HepG2 (cell line): ENCODE measurements at regions not wholly inside any gene's neighbourhood (a gene's known extent, or its start where the extent isn't known, plus 50 kb on each side); places are given as distances from the start of the nearest gene placed in this dataset.

Experiments used
- ATAC-seq: fragments of 200-7000 bp; cut with Tn5 transposase; 3 replicates; pipeline ENCODE4 v1.9.1; 2020; ENCODE audit warnings: mild to moderate bottlenecking, moderate library complexity
- BruUV-seq: library from RNA; stranded (reverse); fragments of 400-500 nt; replicated peaks from 2 replicates; lab custom pipeline; 2021; lab: Mats Ljungman, UMichigan
- CTCF ChIA-PET: fragments of 300-600 bp; formaldehyde crosslinking; extraction: SDS; loops from one replicate; lab custom pipeline; 2021; ENCODE audit warnings: low total read pairs, inconsistent platforms, low intra/inter-chr PET ratio; lab: Yijun Ruan, JAX
- POLR2A ChIA-PET: fragments of 350-600 bp; sonication (Branson Sonifier 250); formaldehyde crosslinking; loops from one replicate; lab custom pipeline; 2020; ENCODE audit warnings: antibody characterized with exemption, inconsistent platforms; lab: Yijun Ruan, JAX
- DNase-seq: peaks from one replicate; pipeline ENCODE4 v3.0.0-alpha.2; 2015; ENCODE audit warnings: low spot score
- FAIRE-seq: peaks from 3 replicates; lab custom pipeline; 2011; peaks lifted over from hg19 to GRCh38; lab: Jason Lieb, UNC
- H2AFZ ChIP-seq: one replicate; pipeline ENCODE4 v1.6.1; 2011; ENCODE audit warnings: low read length, inconsistent platforms
- H3K27ac ChIP-seq: fragments of 300-600 bp; 3 replicates; pipeline ENCODE4 v1.8.0; 2011; ENCODE audit warnings: mixed run types, mild to moderate bottlenecking, mixed read lengths, low read length, inconsistent platforms; ENCODE audit not compliant: insufficient read depth; ENCODE audit errors: extremely low read length
- H3K27me3 ChIP-seq, 2 experiments: fragments of 200-600 bp in 1 of 2; 2 replicates in 1 of 2; 3 replicates in 1 of 2; pipeline versions ENCODE4 v1.6.0 to v1.8.0; 2011; ENCODE audit warnings: low read length in 2 of 2, mild to moderate bottlenecking in 2 of 2, moderate library complexity in 2 of 2, inconsistent platforms in 1 of 2; ENCODE audit not compliant: insufficient read depth in 2 of 2, control insufficient read depth in 1 of 2
- H3K36me3 ChIP-seq, 2 experiments: fragments of 200-600 bp in 1 of 2; replicated peaks in 1 of 2; 2 replicates in 1 of 2; 3 replicates in 1 of 2; pipeline versions ENCODE4 v1.5.1 to v1.8.0; 2011; ENCODE audit warnings: low read length in 2 of 2, inconsistent platforms in 1 of 2; ENCODE audit not compliant: insufficient read depth in 2 of 2, control insufficient read depth in 1 of 2
- H3K4me1 ChIP-seq: 2 replicates; pipeline ENCODE4 v1.5.1; 2012; ENCODE audit warnings: low read length, inconsistent platforms; ENCODE audit not compliant: insufficient read depth
- H3K4me2 ChIP-seq: 2 replicates; pipeline ENCODE4 v1.6.0; 2011; ENCODE audit warnings: low read depth, low read length, inconsistent platforms
- H3K4me3 ChIP-seq, 3 experiments: fragments of 200-600 bp in 1 of 3; sonication (generic), shearing (Covaris generic) in 1 of 3; replicated peaks in 1 of 3; 2 replicates each; pipeline ENCODE4 v1.5.1; 2011 to 2016; ENCODE audit warnings: low read length in 3 of 3, inconsistent platforms in 2 of 3, low read depth in 2 of 3, mild to moderate bottlenecking in 2 of 3, control low read depth in 1 of 3, mixed read lengths in 1 of 3; ENCODE audit not compliant: insufficient read depth in 1 of 3
- H3K79me2 ChIP-seq: one replicate; pipeline ENCODE4 v1.6.1; 2011; ENCODE audit warnings: low read length, inconsistent platforms; ENCODE audit not compliant: insufficient read depth
- H3K9ac ChIP-seq: 2 replicates; pipeline ENCODE4 v1.6.0; 2011; ENCODE audit warnings: mild to moderate bottlenecking, low read depth, low read length, inconsistent platforms; ENCODE audit not compliant: insufficient read depth
- H3K9me3 ChIP-seq: 2 replicates; pipeline ENCODE4 v1.5.1; 2012; ENCODE audit warnings: mild to moderate bottlenecking, low read length
- H4K20me1 ChIP-seq: 2 replicates; pipeline ENCODE4 v1.6.0; 2011; ENCODE audit warnings: inconsistent platforms, mild to moderate bottlenecking, low read length, moderate library complexity; ENCODE audit not compliant: insufficient read depth
- CEBPB ChIP-seq: IDR thresholded peaks from 2 replicates; pipeline ENCODE4 v1.6.1; 2011; ENCODE audit warnings: low read depth, low read length, improper control_type of control experiment, borderline replicate concordance
- KMT2B ChIP-seq: IDR thresholded peaks from 2 replicates; pipeline ENCODE4 v1.6.1; 2016; ENCODE audit warnings: missing genetic modification reagents, missing compliant biosample characterization
- NFRKB ChIP-seq: fragments of 450-650 bp; IDR thresholded peaks from 2 replicates; pipeline ENCODE4 v1.6.1; 2017
- PPARG ChIP-seq: conservative IDR thresholded peaks from 2 replicates; pipeline ENCODE4 v1.6.1; 2016; ENCODE audit warnings: missing biosample characterization, missing genetic modification reagents
- RFX3 ChIP-seq: IDR thresholded peaks from 2 replicates; pipeline ENCODE4 v1.6.1; 2016; ENCODE audit warnings: missing biosample characterization, missing genetic modification reagents
- RFXANK ChIP-seq: IDR thresholded peaks from 2 replicates; pipeline ENCODE4 v1.6.1; 2016
- SALL1 ChIP-seq: sonication (generic); formaldehyde crosslinking; IDR thresholded peaks from 2 replicates; pipeline ENCODE4 v1.8.0; 2022; ENCODE audit warnings: mild to moderate bottlenecking, missing genetic modification reagents
- SOX5 ChIP-seq: IDR thresholded peaks from 2 replicates; pipeline ENCODE4 v1.6.1; 2016; ENCODE audit warnings: borderline replicate concordance
- ZKSCAN5 ChIP-seq: sonication (generic); formaldehyde crosslinking; IDR thresholded peaks from 2 replicates; pipeline ENCODE4 v1.5.1; 2020; ENCODE audit warnings: mild to moderate bottlenecking, missing genetic modification reagents
- ZNF546 ChIP-seq: sonication (generic); formaldehyde crosslinking; conservative IDR thresholded peaks from 2 replicates; pipeline ENCODE4 v1.8.1; 2023; ENCODE audit warnings: mild to moderate bottlenecking, missing genetic modification reagents
- ZNF644 ChIP-seq: IDR thresholded peaks from 2 replicates; pipeline ENCODE4 v1.6.1; 2016; ENCODE audit warnings: low read depth
- ZNF788 ChIP-seq: sonication (generic); formaldehyde crosslinking; IDR thresholded peaks from 2 replicates; pipeline ENCODE4 v1.5.0; 2020; ENCODE audit warnings: mild to moderate bottlenecking, missing genetic modification reagents, borderline replicate concordance
- WGBS: methylation state at CpG from one replicate; pipeline ENCODE4 v1.1.6; 2017; ENCODE audit warnings: low lambda C conversion rate; 5-methylcytosine and 5-hydroxymethylcytosine counted together
- in situ Hi-C: cut with HindIII; loops from 2 replicates; pipeline ENCODE4 v1.10.0; 2017; ENCODE audit warnings: low pct_unique_long_range_greater_than_20kb; ENCODE audit not compliant: extremely low pct_ligation_motif_present
- intact Hi-C: fragments of 100-400 bp; cut with micrococcal nuclease; formaldehyde crosslinking; loops from one replicate; pipeline ENCODE4 v1.10.0; 2022; ENCODE audit not compliant: unreplicated experiment
- TF ChIP-seq, protein P1 (sequence below): IDR thresholded peaks from 2 replicates; pipeline ENCODE4 v1.4.0; 2020; ENCODE audit warnings: mild to moderate bottlenecking, missing genetic modification reagents
- TF ChIP-seq, protein P2 (sequence below), 2 experiments: sonication (generic) in 1 of 2; formaldehyde crosslinking in 1 of 2; IDR thresholded peaks; 2 replicates each; pipeline versions ENCODE4 v1.5.1 to v1.6.1; 2011 to 2020; ENCODE audit warnings: borderline replicate concordance in 1 of 2, low read depth in 1 of 2, low read length in 1 of 2, mild to moderate bottlenecking in 1 of 2, missing genetic modification reagents in 1 of 2, moderate library complexity in 1 of 2

DNA sequence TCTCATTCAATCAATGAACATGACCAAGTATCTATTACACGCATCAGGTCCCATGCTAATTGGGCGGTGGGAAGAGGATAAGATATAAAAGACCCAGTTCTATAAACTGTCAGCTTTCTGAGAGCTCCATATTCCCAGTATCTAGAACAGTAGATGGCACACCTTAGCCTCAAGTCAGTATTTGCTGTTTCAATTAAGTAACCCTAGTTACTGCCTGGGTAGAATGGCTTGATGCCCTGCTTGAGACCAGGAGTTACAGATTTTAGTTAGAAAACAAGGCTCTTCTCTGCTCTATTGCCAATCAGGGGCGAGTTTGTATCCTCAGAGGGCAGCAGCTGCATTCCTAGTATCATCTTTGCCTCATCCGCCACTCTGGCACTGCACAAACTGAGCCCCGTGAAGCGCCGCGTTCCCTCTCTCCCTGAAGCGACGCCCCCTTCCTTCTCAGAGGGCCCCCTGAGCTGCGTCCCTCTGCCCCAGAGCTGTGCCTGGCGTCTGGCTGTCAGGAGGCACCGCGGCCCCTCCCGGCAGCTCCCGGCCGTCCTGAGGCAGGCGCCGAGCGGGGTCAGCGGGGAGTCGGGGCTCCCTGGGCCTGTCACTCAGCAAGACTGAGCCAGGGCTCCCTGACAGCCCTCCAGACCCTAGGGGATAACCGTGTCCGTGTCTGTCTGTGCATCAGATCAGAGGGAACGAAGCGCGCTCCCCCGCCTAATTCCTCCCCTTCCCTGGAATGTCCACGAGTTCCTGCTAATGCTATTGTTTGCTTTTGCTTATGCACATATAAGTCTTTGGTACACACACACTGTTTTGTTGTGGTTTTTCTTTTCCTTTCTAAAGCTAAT lies 212.4 kb upstream of the TTC29 start:
- ATAC-seq (peak; percentile 93), DNase-seq (peak; percentile 39), FAIRE-seq (no peak)
- Histone ChIP-seq H3K27ac (no peak overlapping the region), H3K4me3 (peak overlapping the region in 2 of 3 experiments; percentile 2 to 42; a peak in 2 of 6 replicates), H3K27me3 (peaks cover 0 to 3% of the 10 kb centered on the region in 2 experiments; a peak in 2 of 5 replicates), H3K36me3 (no peaks in the 10 kb centered on the region), H3K4me1 (peaks cover 7% of the 10 kb centered on the region), H3K4me2 (peak overlapping the region; percentile 55), H3K79me2 (no peaks in the 10 kb centered on the region), H2AFZ (no peak overlapping the region), H4K20me1 (no peaks in the 10 kb centered on the region), H3K9me3 (no peaks in the 10 kb centered on the region), H3K9ac (no peak overlapping the region)
- BruUV-seq: no TSS peak
- intact Hi-C loops (no loop called here), in situ Hi-C loops (loop anchor here (10.0 to 25.0 kb wide), 2 partner anchors 437 to 704 kb away; no protein-coding TSS in a partner anchor)
- CTCF ChIA-PET: no interaction called here
- POLR2A ChIA-PET: no interaction called here
- 13% methylated on average over 9 of the region's 29 CpGs for WGBS
- no peak for TF ChIP-seq ZNF546 (CRISPR knock-in tag)
- TF ChIP-seq, protein P1, sequence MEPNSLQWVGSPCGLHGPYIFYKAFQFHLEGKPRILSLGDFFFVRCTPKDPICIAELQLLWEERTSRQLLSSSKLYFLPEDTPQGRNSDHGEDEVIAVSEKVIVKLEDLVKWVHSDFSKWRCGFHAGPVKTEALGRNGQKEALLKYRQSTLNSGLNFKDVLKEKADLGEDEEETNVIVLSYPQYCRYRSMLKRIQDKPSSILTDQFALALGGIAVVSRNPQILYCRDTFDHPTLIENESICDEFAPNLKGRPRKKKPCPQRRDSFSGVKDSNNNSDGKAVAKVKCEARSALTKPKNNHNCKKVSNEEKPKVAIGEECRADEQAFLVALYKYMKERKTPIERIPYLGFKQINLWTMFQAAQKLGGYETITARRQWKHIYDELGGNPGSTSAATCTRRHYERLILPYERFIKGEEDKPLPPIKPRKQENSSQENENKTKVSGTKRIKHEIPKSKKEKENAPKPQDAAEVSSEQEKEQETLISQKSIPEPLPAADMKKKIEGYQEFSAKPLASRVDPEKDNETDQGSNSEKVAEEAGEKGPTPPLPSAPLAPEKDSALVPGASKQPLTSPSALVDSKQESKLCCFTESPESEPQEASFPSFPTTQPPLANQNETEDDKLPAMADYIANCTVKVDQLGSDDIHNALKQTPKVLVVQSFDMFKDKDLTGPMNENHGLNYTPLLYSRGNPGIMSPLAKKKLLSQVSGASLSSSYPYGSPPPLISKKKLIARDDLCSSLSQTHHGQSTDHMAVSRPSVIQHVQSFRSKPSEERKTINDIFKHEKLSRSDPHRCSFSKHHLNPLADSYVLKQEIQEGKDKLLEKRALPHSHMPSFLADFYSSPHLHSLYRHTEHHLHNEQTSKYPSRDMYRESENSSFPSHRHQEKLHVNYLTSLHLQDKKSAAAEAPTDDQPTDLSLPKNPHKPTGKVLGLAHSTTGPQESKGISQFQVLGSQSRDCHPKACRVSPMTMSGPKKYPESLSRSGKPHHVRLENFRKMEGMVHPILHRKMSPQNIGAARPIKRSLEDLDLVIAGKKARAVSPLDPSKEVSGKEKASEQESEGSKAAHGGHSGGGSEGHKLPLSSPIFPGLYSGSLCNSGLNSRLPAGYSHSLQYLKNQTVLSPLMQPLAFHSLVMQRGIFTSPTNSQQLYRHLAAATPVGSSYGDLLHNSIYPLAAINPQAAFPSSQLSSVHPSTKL (CRISPR knock-in tag): 0 out of 2 replicates have a peak, but pooled peaks have one; percentile 41
- TF ChIP-seq, protein P2, sequence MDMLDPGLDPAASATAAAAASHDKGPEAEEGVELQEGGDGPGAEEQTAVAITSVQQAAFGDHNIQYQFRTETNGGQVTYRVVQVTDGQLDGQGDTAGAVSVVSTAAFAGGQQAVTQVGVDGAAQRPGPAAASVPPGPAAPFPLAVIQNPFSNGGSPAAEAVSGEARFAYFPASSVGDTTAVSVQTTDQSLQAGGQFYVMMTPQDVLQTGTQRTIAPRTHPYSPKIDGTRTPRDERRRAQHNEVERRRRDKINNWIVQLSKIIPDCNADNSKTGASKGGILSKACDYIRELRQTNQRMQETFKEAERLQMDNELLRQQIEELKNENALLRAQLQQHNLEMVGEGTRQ (IDR thresholded peaks at IDR 0.05; ENCODE audit: low read depth, low read length): no peak
- TF ChIP-seq, protein P2 (CRISPR knock-in tag; IDR thresholded peaks at IDR 0.05; ENCODE audit: borderline replicate concordance): no peak
- no peak for TF ChIP-seq NFRKB
- peak; percentile 28; the same call in 1 of the 2 replicates for TF ChIP-seq SALL1 (CRISPR knock-in tag)
- no peak for TF ChIP-seq ZNF788 (CRISPR knock-in tag)
- TF ChIP-seq CEBPB: no peak
- no peak for TF ChIP-seq ZNF644 (CRISPR knock-in tag)
- TF ChIP-seq PPARG (CRISPR knock-in tag): no peak
- no peak for TF ChIP-seq RFX3 (CRISPR knock-in tag)
- TF ChIP-seq RFXANK (CRISPR knock-in tag): no peak
- TF ChIP-seq SOX5: peak; percentile 86; the same call in 1 of the 2 replicates
- TF ChIP-seq ZKSCAN5: no peak
- no peak for TF ChIP-seq KMT2B (CRISPR knock-in tag)
